GM21447 (cell line): ENCODE measurements at regions not wholly inside any gene's neighbourhood (a gene's known extent, or its start where the extent isn't known, plus 50 kb on each side); places are given as distances from the start of the nearest gene placed in this dataset.

Experiments
- ATAC-seq: cut with Tn5 transposase; IDR thresholded peaks from one replicate; pipeline ENCODE4 v1.9.1; 2021; ENCODE audit not compliant: unreplicated experiment

DNA sequence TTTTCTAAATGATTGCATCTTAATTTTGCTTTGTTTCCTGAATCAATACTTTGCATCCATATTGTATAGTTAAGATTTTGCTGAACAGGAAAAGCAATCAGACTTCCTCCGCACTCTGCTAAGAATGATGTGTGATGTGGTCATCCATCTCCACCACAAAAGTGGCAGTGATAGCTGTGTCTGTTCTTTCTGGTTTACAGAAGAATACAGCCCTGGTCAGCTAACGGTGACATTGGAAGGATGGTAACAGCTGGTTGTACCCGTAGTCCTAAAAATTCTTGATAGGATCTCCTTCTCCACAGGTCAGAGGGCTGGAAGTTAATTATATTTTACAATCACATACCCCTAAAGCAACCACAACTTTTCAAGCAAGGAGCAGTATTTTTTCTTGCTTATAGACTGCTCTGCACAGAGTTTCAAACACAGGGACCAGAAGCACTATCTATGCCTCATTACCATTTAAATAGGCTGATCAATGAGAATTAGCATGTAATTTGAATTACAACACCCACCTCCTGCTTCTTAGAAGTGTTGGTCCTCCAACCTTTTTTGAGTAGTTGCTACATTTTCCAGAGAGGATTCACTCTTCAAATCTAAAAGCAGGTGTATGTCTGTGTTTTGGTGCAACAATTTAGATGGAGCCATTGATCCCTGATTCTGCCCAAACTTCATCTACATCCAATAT is 1191.9 kb upstream of the NUDT12 start:
- no peak for ATAC-seq

DNA sequence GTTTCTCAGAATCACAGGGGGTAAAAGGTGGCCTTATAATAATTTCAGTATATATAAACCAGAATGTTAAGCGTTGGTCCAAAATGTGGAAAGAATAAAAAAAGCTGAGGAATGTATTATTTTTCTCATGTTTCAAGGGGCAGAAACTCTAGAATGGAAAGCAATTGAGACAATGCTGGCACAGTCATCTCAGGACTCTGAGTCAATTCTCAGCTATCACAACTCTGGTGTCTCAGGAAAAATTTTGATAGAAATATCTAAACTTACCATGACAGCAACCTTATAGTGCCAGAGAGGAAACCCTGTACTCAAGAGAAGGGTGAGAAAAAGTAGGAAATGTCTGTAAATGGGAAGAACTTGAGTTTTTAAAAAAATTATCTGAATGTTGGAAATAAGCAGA is 1189.4 kb upstream of the NUDT12 start:
- no peak for ATAC-seq

- ATAC-seq = no peak
Observed at GRCh38 chr5:104739905-104740304, 1177.3 kb upstream of the NUDT12 start.

GRCh38 chr5:104739503-104739902 is 1176.9 kb upstream of the NUDT12 start:
- no peak for ATAC-seq

- ATAC-seq = no peak
Observed at GRCh38 chr5:104736073-104736472, 1173.5 kb upstream of the NUDT12 start.

GRCh38 chr5:104734046-104734445 is 1171.5 kb upstream of the NUDT12 start:
- ATAC-seq = no peak

GRCh38 chr5:104733063-104733669 is 1170.6 kb upstream of the NUDT12 start:
- ATAC-seq = no peak

DNA sequence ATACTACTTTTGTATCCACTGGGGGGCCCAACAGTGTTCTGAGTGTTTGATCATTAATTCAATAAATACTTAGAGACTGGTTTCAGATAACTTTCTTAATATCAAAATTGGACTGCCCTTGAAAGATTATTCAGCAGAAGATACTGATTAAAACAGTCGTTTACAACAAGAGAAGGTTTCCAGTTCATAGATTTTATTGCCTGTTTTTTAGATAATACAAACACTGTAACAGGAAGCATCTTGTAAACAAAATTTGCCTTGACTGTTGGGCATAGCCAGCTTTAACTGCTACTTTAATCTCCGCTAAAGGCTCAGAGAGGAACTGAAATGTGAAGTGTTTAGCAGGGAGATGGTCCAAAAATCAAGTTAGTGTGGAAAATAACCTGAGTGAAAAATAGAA is 1168.7 kb upstream of the NUDT12 start:
- ATAC-seq = no peak

DNA sequence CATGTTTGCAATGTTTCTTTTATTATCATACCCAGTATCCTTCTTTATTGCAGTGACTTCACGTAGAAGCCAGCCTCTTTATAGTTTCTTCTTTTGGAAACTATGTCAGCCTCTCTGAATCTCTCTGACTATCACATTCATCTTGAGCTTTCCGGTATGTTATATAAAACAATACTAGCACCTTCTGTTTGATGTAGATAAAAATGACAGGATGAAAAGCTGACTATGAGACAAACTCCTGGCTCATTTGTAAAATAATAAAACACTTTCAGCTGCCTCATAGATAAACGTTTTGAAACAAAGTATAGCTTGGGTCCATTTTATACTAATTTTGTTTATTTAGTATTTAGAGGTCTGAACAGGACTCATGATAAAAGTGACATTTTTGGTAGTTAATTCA is 1145.4 kb upstream of the NUDT12 start:
- no peak for ATAC-seq

DNA sequence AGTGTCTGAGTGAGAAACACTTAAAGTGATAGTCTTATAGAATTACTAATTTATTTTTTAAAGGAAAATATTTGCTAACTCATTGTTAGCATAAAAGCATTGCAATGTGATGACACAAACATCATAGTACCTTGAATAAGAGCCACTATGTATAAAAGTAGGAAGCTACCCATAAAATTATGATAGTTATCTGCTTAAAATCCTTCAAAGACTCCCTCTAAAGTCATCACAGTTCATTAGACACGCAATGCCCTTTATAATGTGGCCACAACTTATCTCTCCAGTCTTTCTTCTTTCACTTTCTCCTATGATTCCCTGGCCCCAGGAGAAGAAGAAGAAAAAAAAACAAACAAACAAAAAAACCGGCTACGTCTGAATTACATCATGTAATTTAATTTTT is 1144.0 kb upstream of the NUDT12 start:
- no peak for ATAC-seq

- no peak for ATAC-seq
Observed at GRCh38 chr5:104702212-104702611, 1139.6 kb upstream of the NUDT12 start.

DNA sequence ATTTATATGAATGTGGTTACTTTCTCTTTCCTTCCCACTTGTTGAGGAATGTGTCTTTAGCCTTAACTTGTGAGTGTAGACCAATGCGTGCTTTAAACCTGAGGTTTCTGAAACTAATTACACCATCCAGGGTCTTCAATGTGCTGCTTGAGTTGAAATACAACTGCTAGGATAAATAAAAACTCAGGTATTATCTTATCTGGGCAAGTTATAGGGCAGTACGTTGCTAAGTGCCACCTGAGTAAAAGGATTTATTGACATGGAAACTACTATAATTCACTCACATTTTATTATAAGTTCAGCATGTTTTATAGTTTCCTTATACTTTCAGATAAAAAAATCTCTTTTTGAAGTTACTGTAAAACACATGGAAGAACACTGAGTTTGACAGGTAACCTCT is 1136.8 kb upstream of the NUDT12 start:
- ATAC-seq = no peak

DNA sequence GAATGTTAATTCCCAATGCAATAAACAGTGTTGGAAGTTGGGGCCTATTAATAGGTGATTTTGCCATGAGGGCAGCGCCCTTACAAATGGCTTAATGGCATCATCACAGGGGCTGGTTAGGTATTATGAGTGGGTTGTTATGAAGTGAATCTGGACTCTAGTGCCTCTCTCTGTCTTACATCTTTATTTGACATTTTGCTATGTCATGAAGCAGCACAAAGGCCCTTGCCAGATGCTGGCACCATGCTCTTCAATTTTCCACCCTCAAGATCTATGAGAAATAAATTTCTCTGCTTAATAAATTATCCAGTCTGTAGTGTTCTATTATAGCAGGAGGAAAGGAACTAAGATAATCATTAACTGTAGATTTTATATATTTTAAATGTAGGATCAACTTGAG is 1098.7 kb upstream of the NUDT12 start:
- no peak for ATAC-seq

DNA sequence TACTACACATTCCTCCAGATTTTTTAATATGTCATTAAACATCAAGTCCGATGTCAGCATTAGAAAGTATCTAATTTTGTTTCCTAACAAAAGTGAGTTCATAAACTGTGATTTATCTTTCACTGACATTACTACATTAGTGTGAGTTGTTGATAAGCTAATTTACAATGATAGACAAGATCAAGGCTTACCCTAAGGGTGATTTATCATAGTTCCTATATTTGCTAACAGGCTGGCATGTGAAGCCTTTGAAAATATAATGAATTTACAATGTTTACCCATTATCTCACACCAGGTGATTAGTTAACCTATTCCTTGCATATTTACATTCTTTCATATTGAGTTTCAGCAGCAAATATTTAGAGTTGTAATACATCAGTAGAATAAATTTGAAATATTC is 1096.9 kb upstream of the NUDT12 start:
- ATAC-seq = no peak

DNA sequence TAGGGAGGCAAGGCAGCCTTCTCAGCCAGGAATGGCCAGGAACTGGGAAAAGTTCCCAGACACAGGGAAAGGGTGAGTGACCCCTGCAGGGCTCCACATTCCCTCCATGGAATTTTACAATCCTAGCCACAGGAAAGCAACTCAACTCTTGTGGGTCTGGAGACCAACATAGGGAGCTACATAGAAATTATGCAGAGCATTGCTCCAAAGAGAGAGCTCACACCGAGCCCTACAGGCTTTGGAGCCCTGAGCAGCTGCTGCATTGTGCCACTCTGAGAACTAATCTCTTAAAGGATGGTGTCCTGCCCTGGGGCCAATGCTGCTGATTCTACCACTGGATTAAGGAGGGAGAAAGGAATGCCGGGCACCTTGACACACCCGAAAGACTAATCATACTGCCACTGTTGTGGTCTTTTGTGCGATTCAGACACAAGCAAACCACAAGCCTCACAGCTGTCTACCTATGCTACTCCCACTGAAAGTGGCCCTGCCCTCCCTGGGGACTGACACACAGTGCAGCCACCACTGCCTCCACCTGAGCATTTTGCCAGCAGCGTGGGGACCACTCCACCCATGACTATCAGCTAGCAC is 1089.8 kb upstream of the NUDT12 start:
- ATAC-seq = no peak

DNA sequence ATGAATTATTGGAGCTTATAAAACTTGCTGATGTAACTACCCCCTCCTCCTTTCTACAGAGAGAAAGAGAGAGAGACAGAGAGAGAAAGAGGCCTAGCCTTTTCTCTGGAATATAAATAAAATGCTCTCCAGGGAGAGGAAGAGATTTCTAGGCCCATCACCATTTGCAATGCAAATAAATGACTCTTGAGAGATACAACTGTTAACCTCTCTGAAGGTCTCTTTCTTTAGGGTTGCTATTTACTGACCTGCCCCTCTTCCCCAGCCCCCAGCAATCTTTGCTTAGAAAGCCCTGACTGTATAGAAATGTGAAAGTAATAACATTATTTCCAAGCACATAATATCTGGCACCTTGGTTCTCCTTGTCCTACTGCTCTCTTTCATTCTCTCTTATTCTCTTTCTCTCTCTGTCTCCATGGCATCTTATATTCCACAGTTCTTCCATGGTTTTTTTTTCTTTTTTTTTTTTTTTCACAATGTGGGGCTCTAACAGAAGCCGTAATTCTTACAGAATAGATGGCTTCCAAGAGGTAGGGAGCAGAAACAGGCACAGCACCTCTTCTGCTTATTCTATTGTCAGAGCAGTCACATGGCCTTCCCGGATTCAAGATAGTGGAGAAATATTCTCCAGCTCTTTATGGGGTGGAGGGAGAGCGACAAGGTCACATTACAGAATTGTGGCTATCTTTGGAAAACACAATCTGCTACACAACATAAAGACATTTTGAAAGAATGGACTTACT is 1087.9 kb upstream of the NUDT12 start:
- no peak for ATAC-seq

DNA sequence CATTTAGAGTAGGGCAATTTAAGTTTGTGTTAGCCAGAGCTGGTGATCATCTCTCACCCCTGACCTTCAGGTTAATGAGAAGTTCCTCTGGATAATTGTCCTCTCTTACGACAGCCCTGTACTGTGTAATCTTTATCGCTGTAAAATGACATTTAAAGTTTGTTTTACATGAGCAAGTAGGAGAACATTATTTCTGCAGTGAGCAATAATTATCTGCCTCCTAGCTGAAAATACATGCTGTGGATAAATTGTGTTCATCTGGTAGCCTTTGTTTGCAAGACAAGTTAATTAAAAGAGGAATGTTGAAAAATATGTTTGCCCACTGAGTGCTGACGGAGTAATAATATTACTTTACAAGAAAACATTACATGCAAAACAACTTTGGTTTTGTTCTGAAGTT is 1083.8 kb upstream of the NUDT12 start:
- no peak for ATAC-seq

GRCh38 chr5:104643320-104643719 is 1080.7 kb upstream of the NUDT12 start:
- no peak for ATAC-seq

DNA sequence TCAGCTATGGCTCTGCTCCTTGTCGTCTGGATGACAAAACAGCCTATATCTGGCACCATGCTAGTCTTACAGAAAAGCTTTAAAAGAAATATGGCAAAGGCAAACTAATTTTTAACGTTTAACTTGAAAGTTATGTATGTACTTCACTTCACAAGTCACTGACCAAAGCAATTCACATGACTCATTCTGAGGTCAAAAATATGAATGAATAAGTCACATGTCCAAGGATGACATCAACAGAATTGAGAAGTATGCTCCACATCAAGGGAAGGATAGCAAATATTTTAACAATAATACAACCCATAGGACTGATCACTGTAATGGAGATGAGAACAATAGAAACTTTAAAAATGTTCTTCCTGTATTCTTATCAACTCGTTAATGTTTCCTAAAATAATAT is 1072.6 kb upstream of the NUDT12 start:
- ATAC-seq = no peak

GRCh38 chr5:104628911-104629310 is 1066.3 kb upstream of the NUDT12 start:
- no peak for ATAC-seq

GRCh38 chr5:104626122-104626521 is 1063.5 kb upstream of the NUDT12 start:
- no peak for ATAC-seq

GRCh38 chr5:104612005-104612404 is 1049.4 kb upstream of the NUDT12 start:
- ATAC-seq = no peak
